Fibroblast of the aortic adventitia (primary cell): ENCODE measurements at regions not wholly inside any gene's neighbourhood (a gene's known extent, or its start where the extent isn't known, plus 50 kb on each side); places are given as distances from the start of the nearest gene placed in this dataset.

Source experiments
- DNase-seq: peaks from one replicate; pipeline ENCODE4 v3.0.0-alpha.2; 2010; ENCODE audit warnings: low read depth
- H3K4me3 ChIP-seq: 2 replicates; pipeline ENCODE4 v1.5.1; 2011; ENCODE audit warnings: low read depth, mild to moderate bottlenecking, control low read depth, low read length, moderate library complexity
- CTCF ChIP-seq: IDR thresholded peaks from 2 replicates; pipeline ENCODE4 v1.5.1; 2011; ENCODE audit warnings: mild to moderate bottlenecking, low read length, control low read depth, inconsistent platforms; ENCODE audit not compliant: insufficient read depth

DNA sequence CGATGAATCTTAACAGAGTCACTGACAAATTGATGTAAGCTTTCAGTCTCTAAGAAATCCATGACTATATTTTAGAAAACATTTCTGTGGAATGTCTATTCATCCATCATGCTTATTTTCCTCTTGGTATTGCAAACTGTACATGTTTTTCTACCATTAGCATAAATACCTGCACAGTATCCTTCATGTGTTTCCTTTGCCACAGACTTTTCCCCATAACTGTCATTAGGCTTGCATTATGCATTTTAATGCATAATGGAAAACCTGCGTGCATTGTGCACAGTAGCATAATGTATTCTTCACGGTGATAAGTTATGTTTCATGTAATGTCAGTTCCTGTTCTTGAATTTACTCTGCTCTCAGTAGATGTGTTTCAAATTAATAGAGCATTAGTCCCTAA is 403.1 kb upstream of the EPHA3 start:
- H3K4me3 ChIP-seq = no peak overlapping the region
- DNase-seq = no peak
- TF ChIP-seq CTCF = no peak

GRCh38 chr3:88707837-88708236 is 399.6 kb upstream of the EPHA3 start:
- no peak for DNase-seq
- no peak for TF ChIP-seq CTCF
- H3K4me3 ChIP-seq = no peak overlapping the region

GRCh38 chr3:88712552-88712951 is 394.9 kb upstream of the EPHA3 start:
- DNase-seq = no peak
- H3K4me3 ChIP-seq = no peak overlapping the region
- no peak for TF ChIP-seq CTCF

- no peak for TF ChIP-seq CTCF
- no peak overlapping the region for H3K4me3 ChIP-seq
- DNase-seq = no peak
These were observed 394.2 kb upstream of the EPHA3 start for GRCh38 chr3:88713233-88713691.

- no peak overlapping the region for H3K4me3 ChIP-seq
- no peak for TF ChIP-seq CTCF
- DNase-seq = no peak
These were observed 381.8 kb upstream of the EPHA3 start for GRCh38 chr3:88725440-88726165.

DNA sequence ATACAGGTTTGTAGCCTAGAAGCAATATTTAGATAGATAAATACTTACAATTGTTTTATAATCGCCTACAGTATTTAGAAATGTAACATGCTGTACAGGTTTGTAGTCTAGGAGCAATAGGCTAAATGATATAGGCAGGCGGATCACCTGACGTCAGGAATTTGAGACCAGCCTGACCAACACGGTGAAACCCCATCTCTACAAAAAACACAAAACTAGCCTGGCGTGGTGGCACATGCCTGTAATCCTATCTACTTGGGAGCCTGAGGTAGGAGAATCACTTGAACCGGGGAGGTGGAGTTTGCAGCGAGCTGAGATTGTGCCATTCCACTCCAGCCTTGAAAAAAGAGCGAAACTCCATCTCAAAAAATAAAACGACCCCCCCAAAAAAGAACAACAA is 375.2 kb upstream of the EPHA3 start:
- H3K4me3 ChIP-seq = no peak overlapping the region
- no peak for TF ChIP-seq CTCF
- DNase-seq = no peak

- no peak for TF ChIP-seq CTCF
- DNase-seq = no peak
- H3K4me3 ChIP-seq = no peak overlapping the region
These were observed 365.3 kb upstream of the EPHA3 start for GRCh38 chr3:88742106-88742505.
